NB4 (cell line): ENCODE measurements at regions not wholly inside any gene's neighbourhood (a gene's known extent, or its start where the extent isn't known, plus 50 kb on each side); places are given as distances from the start of the nearest gene placed in this dataset.

Source experiments
- CTCF ChIP-seq: IDR thresholded peaks from one replicate; pipeline ENCODE4 v1.5.1; 2012; ENCODE audit warnings: low read depth, low read length
- MAX ChIP-seq: IDR thresholded peaks from 2 replicates; pipeline ENCODE4 v1.6.1; 2011; ENCODE audit warnings: low read depth, low read length
- MYC ChIP-seq: IDR thresholded peaks from 2 replicates; pipeline ENCODE4 v1.6.1; 2011; ENCODE audit warnings: low read depth, low read length
- POLR2A ChIP-seq: IDR thresholded peaks from 2 replicates; pipeline ENCODE4 v1.6.1; 2011; ENCODE audit warnings: mild to moderate bottlenecking; ENCODE audit not compliant: insufficient read length; ENCODE audit errors: extremely low read depth

- no peak for TF ChIP-seq POLR2A
- TF ChIP-seq CTCF = no peak
- TF ChIP-seq MYC = no peak
- TF ChIP-seq MAX = no peak
These were observed 650.7 kb downstream of the C12orf50 start for GRCh38 chr12:87378526-87378925.
